22Rv1 (cell line): ENCODE measurements at regions not wholly inside any gene's neighbourhood (a gene's known extent, or its start where the extent isn't known, plus 50 kb on each side); places are given as distances from the start of the nearest gene placed in this dataset.

ENCODE experiments used
- CTCF ChIP-seq: fragments of 450-650 bp; IDR thresholded peaks from 2 replicates; pipeline ENCODE4 v1.5.1; 2017; ENCODE audit warnings: mild to moderate bottlenecking
- ZFX ChIP-seq: fragments of 450-650 bp; IDR thresholded peaks from 2 replicates; pipeline ENCODE4 v1.6.1; 2017; ENCODE audit warnings: antibody characterized with exemption, borderline replicate concordance

- TF ChIP-seq CTCF (no peak), ZFX (no peak)
These were observed 96.7 kb downstream of the NUDT12 start for GRCh38 chr5:103465891-103466290.
